CD4-positive, CD25-positive, alpha-beta regulatory T cell (primary cell): ENCODE measurements at regions not wholly inside any gene's neighbourhood (a gene's known extent, or its start where the extent isn't known, plus 50 kb on each side); places are given as distances from the start of the nearest gene placed in this dataset.

Experiments used
- ATAC-seq, 2 donors: fragments of 150-1000 bp; cut with Tn5 transposase; one replicate each; pipeline ENCODE4 v1.10.0; 2021; ENCODE audit warnings: low read depth in 2 of 2, moderate number of reproducible peaks in 2 of 2, moderate library complexity in 1 of 2
- DNase-seq, 3 donors: peaks; one replicate each; pipeline versions ENCODE4 v3.0.0 to v3.0.0-alpha.2; 2012 to 2022; ENCODE audit warnings: mixed read lengths in 1 of 3
- H3K27ac ChIP-seq: one replicate; pipeline ENCODE4 v1.7.0; 2013; ENCODE audit warnings: mild to moderate bottlenecking, low read length; ENCODE audit not compliant: insufficient read depth, poor library complexity, severe bottlenecking
- H3K27me3 ChIP-seq: one replicate; pipeline ENCODE4 v1.7.0; 2013; ENCODE audit warnings: low read length; ENCODE audit not compliant: control insufficient read depth, insufficient read depth
- H3K36me3 ChIP-seq: one replicate; pipeline ENCODE4 v1.7.0; 2013; ENCODE audit warnings: mild to moderate bottlenecking, low read length, moderate library complexity; ENCODE audit not compliant: control insufficient read depth, insufficient read depth
- H3K4me1 ChIP-seq: 2 replicates; pipeline ENCODE4 v1.7.0; 2013; ENCODE audit warnings: mild to moderate bottlenecking, low read length; ENCODE audit not compliant: insufficient read depth, control insufficient read depth, poor library complexity, severe bottlenecking
- H3K4me3 ChIP-seq: one replicate; pipeline ENCODE4 v1.7.0; 2013; ENCODE audit warnings: low read depth, mild to moderate bottlenecking, low read length, moderate library complexity
- H3K9me3 ChIP-seq, 2 experiments: 1 replicate in 1 of 2; 2 replicates in 1 of 2; pipeline ENCODE4 v1.7.0; 2013; ENCODE audit warnings: low read length in 2 of 2, mild to moderate bottlenecking in 1 of 2, moderate library complexity in 1 of 2; ENCODE audit not compliant: control insufficient read depth in 2 of 2
- H3K27ac Mint-ChIP-seq, 3 donors: one replicate each; pipeline ENCODE4 v1.8.0; 2020 to 2022; ENCODE audit warnings: mild to moderate bottlenecking in 3 of 3, mixed read lengths in 3 of 3, moderate library complexity in 2 of 3
- H3K27me3 Mint-ChIP-seq: one replicate; pipeline ENCODE4 v1.8.0; 2022; ENCODE audit warnings: mild to moderate bottlenecking, mixed read lengths
- H3K36me3 Mint-ChIP-seq: one replicate; pipeline ENCODE4 v1.8.0; 2020; ENCODE audit warnings: mixed read lengths
- H3K4me1 Mint-ChIP-seq, 4 donors: one replicate each; pipeline ENCODE4 v1.8.0; 2020 to 2022; ENCODE audit warnings: mixed read lengths in 4 of 4, mild to moderate bottlenecking in 1 of 4
- H3K4me3 Mint-ChIP-seq, 4 donors: one replicate each; pipeline ENCODE4 v1.8.0; 2020 to 2022; ENCODE audit warnings: mild to moderate bottlenecking in 4 of 4, mixed read lengths in 4 of 4, moderate library complexity in 3 of 4
- H3K9me3 Mint-ChIP-seq, 7 donors: one replicate each; pipeline ENCODE4 v1.8.0; 2020 to 2022; ENCODE audit warnings: mixed read lengths in 7 of 7, mild to moderate bottlenecking in 3 of 7, moderate library complexity in 2 of 7

GRCh38 chr4:110816367-110816766 is 193.5 kb upstream of the PITX2 start:
- Mint-ChIP-seq H3K4me1 (no peaks in the 10 kb centered on the region), H3K9me3 (peaks cover 0 to 5% (median 0%) of the 10 kb centered on the region in 7 donors), H3K4me3 (no peak overlapping the region), H3K27ac (no peak overlapping the region), H3K36me3 (no peaks in the 10 kb centered on the region), H3K27me3 (no peaks in the 10 kb centered on the region)
- Histone ChIP-seq H3K4me1 (no peaks in the 10 kb centered on the region), H3K9me3 (no peaks in the 10 kb centered on the region), H3K27ac (no peak overlapping the region), H3K36me3 (no peaks in the 10 kb centered on the region), H3K27me3 (no peaks in the 10 kb centered on the region), H3K4me3 (no peak overlapping the region)
- DNase-seq (no peak), ATAC-seq (no peak)

- no peak for DNase-seq
- Mint-ChIP-seq H3K27me3 (no peaks in the 10 kb centered on the region), H3K9me3 (peaks cover 0 to 4% (median 0%) of the 10 kb centered on the region in 7 donors), H3K4me1 (no peaks in the 10 kb centered on the region), H3K27ac (no peak overlapping the region), H3K36me3 (no peaks in the 10 kb centered on the region), H3K4me3 (no peak overlapping the region)
- no peaks in the 10 kb centered on the region for H3K9me3 ChIP-seq
- no peak overlapping the region for H3K27ac ChIP-seq
- H3K36me3 ChIP-seq = no peaks in the 10 kb centered on the region
- H3K4me3 ChIP-seq = no peak overlapping the region
- ATAC-seq = no peak
- no peaks in the 10 kb centered on the region for H3K4me1 ChIP-seq
- no peaks in the 10 kb centered on the region for H3K27me3 ChIP-seq
Measured at GRCh38 chr4:110821186-110821585, 198.3 kb upstream of the PITX2 start.

- H3K9me3 ChIP-seq = no peaks in the 10 kb centered on the region
- Mint-ChIP-seq H3K4me3 (no peak overlapping the region), H3K9me3 (peaks cover 0 to 7% (median 0%) of the 10 kb centered on the region in 7 donors), H3K4me1 (no peaks in the 10 kb centered on the region), H3K27ac (no peak overlapping the region), H3K27me3 (no peaks in the 10 kb centered on the region), H3K36me3 (no peaks in the 10 kb centered on the region)
- no peak overlapping the region for H3K27ac ChIP-seq
- H3K4me3 ChIP-seq = no peak overlapping the region
- H3K27me3 ChIP-seq = no peaks in the 10 kb centered on the region
- no peak for ATAC-seq
- no peak for DNase-seq
- no peaks in the 10 kb centered on the region for H3K4me1 ChIP-seq
- H3K36me3 ChIP-seq = no peaks in the 10 kb centered on the region
Measured at GRCh38 chr4:110823251-110823650, 200.4 kb upstream of the PITX2 start.

GRCh38 chr4:110824344-110824743 is 201.5 kb upstream of the PITX2 start:
- no peaks in the 10 kb centered on the region for H3K4me1 Mint-ChIP-seq
- no peak for ATAC-seq
- H3K27ac Mint-ChIP-seq = no peak overlapping the region
- no peaks in the 10 kb centered on the region for H3K27me3 Mint-ChIP-seq
- no peaks in the 10 kb centered on the region for H3K9me3 ChIP-seq
- H3K9me3 Mint-ChIP-seq = peaks cover 0 to 7% (median 0%) of the 10 kb centered on the region in 7 donors
- H3K36me3 Mint-ChIP-seq = no peaks in the 10 kb centered on the region
- no peaks in the 10 kb centered on the region for H3K27me3 ChIP-seq
- no peak overlapping the region for H3K27ac ChIP-seq
- no peak for DNase-seq
- no peaks in the 10 kb centered on the region for H3K36me3 ChIP-seq
- H3K4me1 ChIP-seq = no peaks in the 10 kb centered on the region
- no peak overlapping the region for H3K4me3 ChIP-seq
- no peak overlapping the region for H3K4me3 Mint-ChIP-seq

GRCh38 chr4:110826656-110827055 is 203.8 kb upstream of the PITX2 start:
- Mint-ChIP-seq H3K27ac (no peak overlapping the region), H3K27me3 (no peaks in the 10 kb centered on the region), H3K9me3 (peaks cover 0 to 6% (median 0%) of the 10 kb centered on the region in 7 donors), H3K4me1 (no peaks in the 10 kb centered on the region), H3K36me3 (no peaks in the 10 kb centered on the region), H3K4me3 (no peak overlapping the region)
- ATAC-seq (no peak), DNase-seq (no peak)
- H3K36me3 ChIP-seq = no peaks in the 10 kb centered on the region
- H3K27ac ChIP-seq = no peak overlapping the region
- no peaks in the 10 kb centered on the region for H3K9me3 ChIP-seq
- H3K27me3 ChIP-seq = no peaks in the 10 kb centered on the region
- H3K4me3 ChIP-seq = no peak overlapping the region
- no peaks in the 10 kb centered on the region for H3K4me1 ChIP-seq

- no peaks in the 10 kb centered on the region for H3K27me3 ChIP-seq
- no peaks in the 10 kb centered on the region for H3K36me3 ChIP-seq
Measured at GRCh38 chr4:110830461-110830860, 207.6 kb upstream of the PITX2 start.

GRCh38 chr4:110837896-110838450 is 215.1 kb upstream of the PITX2 start:
- Histone ChIP-seq H3K4me3 (no peak overlapping the region), H3K27ac (no peak overlapping the region), H3K9me3 (no peaks in the 10 kb centered on the region), H3K36me3 (no peaks in the 10 kb centered on the region), H3K27me3 (no peaks in the 10 kb centered on the region), H3K4me1 (no peaks in the 10 kb centered on the region)
- H3K9me3 Mint-ChIP-seq = peaks cover 0 to 2% (median 0%) of the 10 kb centered on the region in 7 donors
- H3K27me3 Mint-ChIP-seq = no peaks in the 10 kb centered on the region
- no peaks in the 10 kb centered on the region for H3K4me1 Mint-ChIP-seq
- DNase-seq = no peak
- no peak for ATAC-seq
- H3K27ac Mint-ChIP-seq = no peak overlapping the region
- H3K4me3 Mint-ChIP-seq = no peak overlapping the region
- no peaks in the 10 kb centered on the region for H3K36me3 Mint-ChIP-seq

More at GRCh38 chr4:110830461-110830860, 207.6 kb upstream of the PITX2 start:
- Mint-ChIP-seq H3K27me3 (no peaks in the 10 kb centered on the region), H3K4me1 (no peaks in the 10 kb centered on the region), H3K4me3 (no peak overlapping the region), H3K36me3 (no peaks in the 10 kb centered on the region), H3K9me3 (peaks cover 0 to 6% (median 0%) of the 10 kb centered on the region in 7 donors), H3K27ac (no peak overlapping the region)
- DNase-seq (no peak), ATAC-seq (no peak)
- no peak overlapping the region for H3K4me3 ChIP-seq
- H3K4me1 ChIP-seq = no peaks in the 10 kb centered on the region
- H3K9me3 ChIP-seq = no peaks in the 10 kb centered on the region
- no peak overlapping the region for H3K27ac ChIP-seq

- peaks cover 0 to 6% (median 0%) of the 10 kb centered on the region in 7 donors for H3K9me3 Mint-ChIP-seq
- H3K4me3 ChIP-seq = no peak overlapping the region
Measured at GRCh38 chr4:110840221-110840654, 217.4 kb upstream of the PITX2 start.

More at GRCh38 chr4:110840221-110840654, 217.4 kb upstream of the PITX2 start:
- no peak for ATAC-seq
- Histone ChIP-seq H3K36me3 (no peaks in the 10 kb centered on the region), H3K27me3 (no peaks in the 10 kb centered on the region), H3K9me3 (no peaks in the 10 kb centered on the region), H3K4me1 (no peaks in the 10 kb centered on the region), H3K27ac (no peak overlapping the region)
- Mint-ChIP-seq H3K36me3 (no peaks in the 10 kb centered on the region), H3K27me3 (no peaks in the 10 kb centered on the region), H3K4me1 (no peaks in the 10 kb centered on the region), H3K4me3 (no peak overlapping the region), H3K27ac (no peak overlapping the region)
- DNase-seq = no peak
